Mucosa of descending colon (tissue), 3 donors: ENCODE measurements at regions not wholly inside any gene's neighbourhood (a gene's known extent, or its start where the extent isn't known, plus 50 kb on each side); places are given as distances from the start of the nearest gene placed in this dataset.

Experiments used
- ATAC-seq: fragments of 200-7000 bp; cut with Tn5 transposase; one replicate; pipeline ENCODE4 v1.9.1; 2020; ENCODE audit warnings: mild to moderate bottlenecking, moderate library complexity
- DNase-seq, 3 donors: peaks; one replicate each; pipeline ENCODE4 v3.0.0-alpha.2; 2020
- H3K36me3 ChIP-seq: fragments of 200-600 bp; one replicate; pipeline ENCODE4 v1.8.0; 2021; ENCODE audit warnings: low read depth, mild to moderate bottlenecking
- H3K4me1 ChIP-seq: fragments of 200-600 bp; one replicate; pipeline ENCODE4 v1.8.0; 2021; ENCODE audit warnings: low read depth, mild to moderate bottlenecking
- H3K4me3 ChIP-seq: fragments of 200-600 bp; one replicate; pipeline ENCODE4 v1.8.0; 2021; ENCODE audit warnings: mild to moderate bottlenecking
- H3K9me3 ChIP-seq: fragments of 200-600 bp; one replicate; pipeline ENCODE4 v1.8.0; 2021; ENCODE audit warnings: mild to moderate bottlenecking
- intact Hi-C, 2 donors: fragments of 100-400 bp; cut with DNase I in 1 of 2; cut with micrococcal nuclease in 1 of 2; formaldehyde crosslinking; loops; one replicate each; pipeline versions ENCODE4 v1.11.0 to v1.11.1; 2022; cut with DNase I, micrococcal nuclease
- TF ChIP-seq, protein P1 (sequence below): fragments of 200-600 bp; IDR thresholded peaks from one replicate; pipeline ENCODE4 v1.8.0; 2022; ENCODE audit warnings: antibody characterized with exemption, mild to moderate bottlenecking
- donor health status: DM: no; HTN: no; CAD: no; lungs with moderate emphysema.
- donor health status: DM: no; HTN: no; CAD: no.
- donor health status: DM: no; HTN: yes; CAD: no.

DNA sequence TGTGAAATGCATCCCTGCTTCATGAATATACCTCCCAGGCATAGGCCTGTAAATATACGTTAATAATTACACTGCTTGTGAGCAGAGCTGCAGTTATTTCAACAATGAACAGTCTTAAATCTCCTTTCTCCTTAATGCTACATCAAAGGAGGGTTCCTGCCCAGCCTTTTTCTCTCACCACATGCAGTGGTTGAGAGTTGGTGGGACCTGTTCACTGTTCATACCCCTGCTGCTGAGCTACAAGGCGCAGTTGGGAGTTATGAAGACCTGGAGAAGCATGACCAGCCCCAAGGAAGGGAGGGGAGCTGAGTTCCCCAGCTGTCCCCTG is 111.9 kb upstream of the FOXQ1 start:
- DNase-seq (no peak), ATAC-seq (no peak)
- Histone ChIP-seq H3K4me1 (no peaks in the 10 kb centered on the region), H3K36me3 (no peaks in the 10 kb centered on the region), H3K4me3 (no peak overlapping the region), H3K9me3 (no peaks in the 10 kb centered on the region)
- intact Hi-C loops = no loop called here
- TF ChIP-seq, protein P1, sequence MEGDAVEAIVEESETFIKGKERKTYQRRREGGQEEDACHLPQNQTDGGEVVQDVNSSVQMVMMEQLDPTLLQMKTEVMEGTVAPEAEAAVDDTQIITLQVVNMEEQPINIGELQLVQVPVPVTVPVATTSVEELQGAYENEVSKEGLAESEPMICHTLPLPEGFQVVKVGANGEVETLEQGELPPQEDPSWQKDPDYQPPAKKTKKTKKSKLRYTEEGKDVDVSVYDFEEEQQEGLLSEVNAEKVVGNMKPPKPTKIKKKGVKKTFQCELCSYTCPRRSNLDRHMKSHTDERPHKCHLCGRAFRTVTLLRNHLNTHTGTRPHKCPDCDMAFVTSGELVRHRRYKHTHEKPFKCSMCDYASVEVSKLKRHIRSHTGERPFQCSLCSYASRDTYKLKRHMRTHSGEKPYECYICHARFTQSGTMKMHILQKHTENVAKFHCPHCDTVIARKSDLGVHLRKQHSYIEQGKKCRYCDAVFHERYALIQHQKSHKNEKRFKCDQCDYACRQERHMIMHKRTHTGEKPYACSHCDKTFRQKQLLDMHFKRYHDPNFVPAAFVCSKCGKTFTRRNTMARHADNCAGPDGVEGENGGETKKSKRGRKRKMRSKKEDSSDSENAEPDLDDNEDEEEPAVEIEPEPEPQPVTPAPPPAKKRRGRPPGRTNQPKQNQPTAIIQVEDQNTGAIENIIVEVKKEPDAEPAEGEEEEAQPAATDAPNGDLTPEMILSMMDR = no peak

DNA sequence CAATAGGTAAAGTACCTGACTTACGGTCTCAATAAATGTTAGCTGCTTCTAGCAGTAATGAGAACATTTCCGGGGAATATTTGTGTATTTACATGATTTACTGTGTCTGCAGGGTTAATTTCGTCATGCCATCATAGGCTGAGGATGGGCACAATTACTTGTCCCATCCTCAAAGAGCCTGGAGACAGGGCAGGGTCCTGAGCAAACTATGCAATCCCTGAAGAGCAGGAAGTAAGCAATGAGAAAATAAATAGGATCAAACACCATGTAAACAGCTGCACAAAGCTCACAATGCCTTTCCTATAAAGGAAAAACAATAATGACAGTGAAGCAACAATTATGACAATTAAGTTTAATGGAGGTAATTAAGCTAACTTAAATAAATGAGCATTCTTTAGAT is 114.6 kb upstream of the FOXQ1 start:
- no peaks in the 10 kb centered on the region for H3K36me3 ChIP-seq
- H3K4me3 ChIP-seq = no peak overlapping the region
- intact Hi-C loops = no loop called here
- peaks cover 3% of the 10 kb centered on the region for H3K9me3 ChIP-seq
- TF ChIP-seq, protein P1 = no peak
- no peak for ATAC-seq
- no peaks in the 10 kb centered on the region for H3K4me1 ChIP-seq
- no peak for DNase-seq

DNA sequence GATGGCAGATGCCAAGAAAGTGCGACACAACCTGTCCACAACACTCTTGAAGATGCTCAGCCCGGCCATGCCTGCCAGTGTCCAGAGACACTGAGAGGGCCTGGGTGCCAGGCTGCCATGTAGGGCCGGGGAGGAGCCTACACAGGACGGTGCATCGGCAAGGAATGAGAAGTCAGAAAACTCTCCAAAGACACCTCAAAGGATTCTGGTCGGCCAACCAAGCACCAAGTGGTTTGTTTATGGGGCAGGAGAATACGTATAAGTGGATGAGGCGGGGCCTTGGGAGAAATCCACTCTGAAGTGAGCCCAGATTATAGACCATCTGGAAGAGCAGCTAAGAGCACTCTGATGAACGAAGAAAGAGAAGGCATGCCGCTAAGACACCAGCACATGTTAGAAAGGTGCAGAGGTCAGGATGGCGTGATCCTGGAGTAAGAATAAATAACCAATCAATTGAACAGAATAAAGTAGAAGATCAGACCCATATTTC is 120.7 kb upstream of the FOXQ1 start:
- no peaks in the 10 kb centered on the region for H3K4me1 ChIP-seq
- DNase-seq (no peak), ATAC-seq (no peak)
- intact Hi-C loops = no loop called here
- TF ChIP-seq, protein P1 = no peak
- peaks cover 3% of the 10 kb centered on the region for H3K9me3 ChIP-seq
- no peaks in the 10 kb centered on the region for H3K36me3 ChIP-seq
- H3K4me3 ChIP-seq = no peak overlapping the region

DNA sequence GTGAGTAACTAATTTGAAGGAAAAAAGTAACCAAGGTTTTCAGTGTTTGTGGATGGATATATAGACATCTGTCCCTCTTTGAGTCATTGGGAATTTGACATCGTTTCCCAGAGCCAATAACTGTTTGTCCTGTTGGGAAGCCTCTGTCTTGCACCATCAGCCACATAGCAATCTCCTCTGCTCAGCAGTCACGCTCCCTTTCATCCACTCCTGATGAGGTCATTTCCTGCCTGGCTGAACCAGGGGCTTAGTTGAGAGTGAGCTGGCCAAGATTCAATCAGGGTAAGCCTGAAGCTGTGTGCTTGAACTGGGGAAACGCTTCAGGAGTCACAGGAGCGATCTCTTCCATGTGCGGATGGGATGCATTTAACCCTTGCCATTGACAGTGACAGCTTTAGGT is 121.5 kb upstream of the FOXQ1 start:
- DNase-seq (no peak), ATAC-seq (peak; percentile 37)
- Histone ChIP-seq H3K4me1 (no peaks in the 10 kb centered on the region), H3K9me3 (peaks cover 3% of the 10 kb centered on the region), H3K36me3 (no peaks in the 10 kb centered on the region), H3K4me3 (no peak overlapping the region)
- TF ChIP-seq, protein P1 = no peak
- intact Hi-C loops = no loop called here

DNA sequence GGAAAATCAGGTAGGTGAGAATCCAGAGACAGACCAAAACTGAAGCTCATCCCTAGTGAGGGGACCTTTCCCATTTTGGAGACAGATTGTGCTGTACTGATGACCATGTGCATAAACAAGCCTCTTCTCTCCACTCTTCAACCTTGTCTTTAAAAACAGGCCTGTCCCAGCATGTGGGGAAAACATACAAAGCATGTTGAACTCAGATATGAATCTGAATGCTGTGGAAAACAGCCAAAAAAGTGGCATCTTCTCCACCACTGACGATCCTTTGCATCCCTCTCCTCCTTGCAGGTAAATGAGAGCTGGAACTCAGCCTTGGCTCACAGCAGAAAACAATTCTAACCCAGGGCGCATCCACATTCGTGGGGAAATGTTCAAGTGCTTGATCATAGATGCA is 123.7 kb upstream of the FOXQ1 start:
- Histone ChIP-seq H3K4me1 (no peaks in the 10 kb centered on the region), H3K36me3 (no peaks in the 10 kb centered on the region), H3K9me3 (no peaks in the 10 kb centered on the region), H3K4me3 (no peak overlapping the region)
- TF ChIP-seq, protein P1 = no peak
- DNase-seq (no peak), ATAC-seq (no peak)
- intact Hi-C loops = no loop called here
